Psoas muscle (tissue), 7 donors: ENCODE measurements at regions not wholly inside any gene's neighbourhood (a gene's known extent, or its start where the extent isn't known, plus 50 kb on each side); places are given as distances from the start of the nearest gene placed in this dataset.

Experiments used
- ATAC-seq, 4 donors: fragments of 200-7000 bp; cut with Tn5 transposase; one replicate each; pipeline ENCODE4 v1.9.1; 2020; ENCODE audit warnings: moderate library complexity in 3 of 4, mild to moderate bottlenecking in 2 of 4
- DNase-seq, 2 donors: peaks; one replicate each; pipeline ENCODE4 v3.0.0-alpha.2; 2020
- H3K27ac ChIP-seq: fragments of 200-600 bp; one replicate; pipeline ENCODE4 v1.8.0; 2022
- H3K27me3 ChIP-seq, 3 donors: fragments of 200-600 bp in 1 of 3; one replicate each; pipeline versions ENCODE4 v1.6.1 to v1.8.0; 2013 to 2022; ENCODE audit warnings: low read length in 2 of 3, mild to moderate bottlenecking in 2 of 3, moderate library complexity in 1 of 3; ENCODE audit not compliant: insufficient read depth in 3 of 3
- H3K36me3 ChIP-seq, 2 donors: fragments of 200-600 bp in 1 of 2; one replicate each; pipeline versions ENCODE4 v1.6.1 to v1.8.0; 2013 to 2022; ENCODE audit warnings: low read depth in 1 of 2, mild to moderate bottlenecking in 1 of 2, moderate library complexity in 1 of 2; ENCODE audit not compliant: insufficient read depth in 1 of 2
- H3K4me1 ChIP-seq: fragments of 200-600 bp; one replicate; pipeline ENCODE4 v1.8.0; 2022
- H3K4me3 ChIP-seq: fragments of 200-600 bp; one replicate; pipeline ENCODE4 v1.8.0; 2022; ENCODE audit warnings: mild to moderate bottlenecking
- H3K9me3 ChIP-seq: fragments of 200-600 bp; one replicate; pipeline ENCODE4 v1.8.0; 2022
- CTCF ChIP-seq: fragments of 200-600 bp; IDR thresholded peaks from one replicate; pipeline ENCODE4 v1.8.0; 2022; ENCODE audit warnings: antibody characterized with exemption
- WGBS, 3 donors: extraction: QIAGEN DNeasy Blood & Tissue Kit; methylation state at CpG; one replicate each; pipeline versions ENCODE4 v1.1.6 to v1.1.7; 2013; 5-methylcytosine and 5-hydroxymethylcytosine counted together
- intact Hi-C, 2 donors: fragments of 100-400 bp; cut with DNase I; formaldehyde crosslinking; loops; one replicate each; pipeline versions ENCODE4 v1.11.0 to v1.14.2; 2022
- donor health status: healthy with polysubstance abuse.
- donor health status: DM: no; HTN: no; CAD: no; lungs with moderate emphysema.
- donor health status: Bipolar disorder and iron deficiency.
- donor health status: healthy.
- donor health status: DM: yes; HTN: yes; CAD: no.
- donor health status: DM: no; HTN: no; CAD: no.
- donor health status: DM: yes; HTN: yes; CAD: no.

DNA sequence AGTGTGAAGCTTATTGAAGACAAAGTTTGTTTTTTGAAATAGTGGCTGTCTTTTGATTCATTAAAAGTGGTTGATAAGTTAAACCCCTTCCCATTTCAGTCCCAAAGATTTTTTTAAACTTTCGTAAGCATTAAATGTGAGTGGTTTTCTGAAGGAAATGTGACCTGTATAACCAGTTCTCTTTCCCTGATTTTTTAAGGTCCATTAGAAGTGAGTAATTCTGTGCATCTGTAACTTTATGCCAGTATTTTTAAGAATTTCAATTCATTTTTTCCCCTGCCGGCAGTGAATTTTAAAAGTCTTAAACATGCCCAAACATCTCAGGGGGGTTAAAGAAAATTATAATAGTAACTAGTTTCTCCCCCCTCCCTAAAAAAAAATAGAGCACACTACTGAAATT lies 254.6 kb upstream of the SP8 start:
- Histone ChIP-seq H3K27me3 (peaks cover 0 to 4% (median 0%) of the 10 kb centered on the region in 3 donors), H3K27ac (no peak overlapping the region), H3K9me3 (no peaks in the 10 kb centered on the region), H3K36me3 (no peaks in the 10 kb centered on the region), H3K4me3 (no peak overlapping the region), H3K4me1 (no peaks in the 10 kb centered on the region)
- ATAC-seq = no peak
- intact Hi-C loops = no loop called here
- no peak for TF ChIP-seq CTCF
- 42 to 53% (median 50%) methylated on average over 2 of the region's 2 CpGs for WGBS, 3 donors
- no peak for DNase-seq

DNA sequence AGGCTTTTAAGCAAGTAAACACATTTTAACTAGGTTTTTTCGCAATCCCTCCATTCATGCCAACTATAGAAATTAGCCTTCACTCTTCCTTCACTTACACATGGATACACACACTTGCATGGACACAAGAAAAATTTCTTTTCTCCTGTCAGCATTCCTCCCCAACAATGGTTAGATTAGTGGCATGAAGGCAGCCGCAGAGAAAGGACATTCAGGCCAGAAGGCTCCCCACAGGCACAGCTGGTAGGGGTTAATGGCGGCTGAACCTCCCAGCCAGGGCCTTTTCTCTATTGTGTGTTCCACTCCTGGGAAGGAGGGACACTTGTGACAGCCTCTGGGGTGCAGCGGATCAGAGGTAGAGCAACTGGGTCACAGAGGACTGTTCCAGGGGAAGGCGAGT lies 255.0 kb upstream of the SP8 start:
- Histone ChIP-seq H3K36me3 (no peaks in the 10 kb centered on the region), H3K4me1 (no peaks in the 10 kb centered on the region), H3K27me3 (peaks cover 0 to 4% (median 0%) of the 10 kb centered on the region in 3 donors), H3K9me3 (no peaks in the 10 kb centered on the region), H3K4me3 (no peak overlapping the region), H3K27ac (no peak overlapping the region)
- no peak for ATAC-seq
- TF ChIP-seq CTCF = no peak
- intact Hi-C loops = no loop called here
- no peak for DNase-seq
- 47 to 57% (median 52%) methylated on average over 5 of the region's 5 CpGs for WGBS, 3 donors

- Histone ChIP-seq H3K4me3 (no peak overlapping the region), H3K36me3 (no peaks in the 10 kb centered on the region), H3K27me3 (peaks cover 0 to 4% (median 0%) of the 10 kb centered on the region in 3 donors), H3K27ac (no peak overlapping the region), H3K4me1 (no peaks in the 10 kb centered on the region), H3K9me3 (no peaks in the 10 kb centered on the region)
- no peak for TF ChIP-seq CTCF
- no peak for DNase-seq
- WGBS, 3 donors = 45 to 53% (median 45%) methylated on average over 4 of the region's 4 CpGs
- intact Hi-C loops = no loop called here
- no peak for ATAC-seq
These were observed 257.7 kb upstream of the SP8 start for GRCh38 chr7:21044384-21044783.

DNA sequence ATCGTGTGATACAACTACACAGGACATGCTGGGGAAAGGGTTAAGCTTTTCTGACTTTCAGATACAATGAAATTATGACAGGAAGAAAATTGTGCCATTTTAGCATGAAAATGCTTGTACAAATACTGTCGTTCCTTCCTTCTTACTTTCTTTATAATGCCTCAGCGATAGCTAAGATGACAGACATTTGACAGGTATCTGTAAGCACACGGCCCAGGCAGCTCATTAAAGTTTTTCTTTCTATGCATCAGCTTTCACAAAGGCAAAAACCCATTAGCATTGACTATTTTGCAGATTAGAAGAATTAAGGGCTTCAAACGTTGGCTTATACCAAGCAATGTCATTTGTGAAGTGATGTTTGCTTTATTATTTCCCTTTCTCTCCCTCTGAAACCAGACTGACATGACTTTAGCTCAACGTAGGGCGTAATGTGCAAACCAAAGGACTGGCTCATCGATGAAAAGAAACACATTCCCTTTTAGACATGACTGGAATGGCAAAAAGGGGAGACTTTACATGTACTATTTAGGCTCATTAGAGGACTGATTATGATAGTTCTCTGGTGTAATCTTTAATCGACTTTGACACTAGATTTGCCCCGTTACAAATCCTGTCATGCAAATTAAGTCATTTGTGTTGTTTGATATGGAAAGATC lies 258.4 kb upstream of the SP8 start:
- Histone ChIP-seq H3K27ac (no peak overlapping the region), H3K4me3 (no peak overlapping the region), H3K36me3 (no peaks in the 10 kb centered on the region), H3K9me3 (no peaks in the 10 kb centered on the region), H3K4me1 (no peaks in the 10 kb centered on the region), H3K27me3 (peaks cover 0 to 4% (median 0%) of the 10 kb centered on the region in 3 donors)
- ATAC-seq (no peak), DNase-seq (no peak)
- intact Hi-C loops = no loop called here
- 50 to 53% (median 50%) methylated on average over 10 of the region's 10 CpGs for WGBS, 3 donors
- no peak for TF ChIP-seq CTCF

- intact Hi-C loops = no loop called here
- ATAC-seq = no peak
- DNase-seq = no peak
- H3K27me3 ChIP-seq = no peaks in the 10 kb centered on the region
- no peaks in the 10 kb centered on the region for H3K4me1 ChIP-seq
- no peaks in the 10 kb centered on the region for H3K9me3 ChIP-seq
- TF ChIP-seq CTCF = no peak
- no peak overlapping the region for H3K4me3 ChIP-seq
- no peaks in the 10 kb centered on the region for H3K36me3 ChIP-seq
- 80 to 86% (median 85%) methylated on average over 3 of the region's 3 CpGs for WGBS, 3 donors
- no peak overlapping the region for H3K27ac ChIP-seq
These were observed 265.2 kb upstream of the SP8 start for GRCh38 chr7:21051865-21052264.
